Upper lobe of right lung (tissue), 1 donor: ENCODE measurements at regions not wholly inside any gene's neighbourhood (a gene's known extent, or its start where the extent isn't known, plus 50 kb on each side); places are given as distances from the start of the nearest gene placed in this dataset.

Experiments
- ATAC-seq: fragments of 200-7000 bp; cut with Tn5 transposase; one replicate; pipeline ENCODE4 v1.9.1; 2020; ENCODE audit warnings: mild to moderate bottlenecking, moderate library complexity
- DNase-seq: peaks from one replicate; pipeline ENCODE4 v3.0.0-alpha.2; 2020
- H3K27ac ChIP-seq: fragments of 200-600 bp; one replicate; pipeline ENCODE4 v1.8.0; 2022
- H3K27me3 ChIP-seq: fragments of 200-600 bp; one replicate; pipeline ENCODE4 v1.8.0; 2022; ENCODE audit warnings: mild to moderate bottlenecking
- H3K36me3 ChIP-seq: fragments of 200-600 bp; one replicate; pipeline ENCODE4 v1.8.0; 2022
- H3K4me1 ChIP-seq: fragments of 200-600 bp; one replicate; pipeline ENCODE4 v1.8.0; 2022
- H3K4me3 ChIP-seq: fragments of 200-600 bp; one replicate; pipeline ENCODE4 v1.8.0; 2022; ENCODE audit warnings: mild to moderate bottlenecking
- H3K9me3 ChIP-seq: fragments of 200-600 bp; one replicate; pipeline ENCODE4 v1.8.0; 2022
- intact Hi-C: fragments of 100-400 bp; cut with DNase I; formaldehyde crosslinking; loops from one replicate; pipeline ENCODE4 v1.11.0; 2022
- TF ChIP-seq, protein P1 (sequence below): fragments of 200-600 bp; IDR thresholded peaks from one replicate; pipeline ENCODE4 v1.8.0; 2022; ENCODE audit warnings: antibody characterized with exemption
- donor health status: DM: no; HTN: yes; CAD: no; lungs with severe emphysema.

DNA sequence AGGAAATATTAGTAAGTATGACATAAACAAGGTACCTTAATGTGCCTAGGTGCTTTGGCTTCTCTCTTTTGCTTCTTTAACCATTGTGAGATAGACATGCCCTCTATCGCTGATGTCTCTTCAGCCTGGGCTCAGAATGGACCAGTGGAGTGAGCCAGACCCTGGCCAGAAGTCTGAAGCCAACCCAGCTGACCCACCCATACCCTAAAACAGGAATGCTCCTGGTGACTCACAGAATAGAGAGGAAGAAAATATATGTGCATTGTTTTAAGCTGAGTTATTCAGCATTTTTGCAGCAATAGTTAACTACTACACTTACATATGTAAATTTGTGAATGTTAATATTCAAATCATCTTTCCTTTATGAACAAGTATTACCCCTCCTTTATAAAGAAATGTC is 167.5 kb upstream of the PCDH10 start:
- Histone ChIP-seq H3K27ac (no peak overlapping the region), H3K27me3 (no peaks in the 10 kb centered on the region), H3K9me3 (no peaks in the 10 kb centered on the region), H3K4me1 (no peaks in the 10 kb centered on the region), H3K36me3 (no peaks in the 10 kb centered on the region), H3K4me3 (no peak overlapping the region)
- ATAC-seq (no peak), DNase-seq (no peak)
- intact Hi-C loops = no loop called here
- TF ChIP-seq, protein P1, sequence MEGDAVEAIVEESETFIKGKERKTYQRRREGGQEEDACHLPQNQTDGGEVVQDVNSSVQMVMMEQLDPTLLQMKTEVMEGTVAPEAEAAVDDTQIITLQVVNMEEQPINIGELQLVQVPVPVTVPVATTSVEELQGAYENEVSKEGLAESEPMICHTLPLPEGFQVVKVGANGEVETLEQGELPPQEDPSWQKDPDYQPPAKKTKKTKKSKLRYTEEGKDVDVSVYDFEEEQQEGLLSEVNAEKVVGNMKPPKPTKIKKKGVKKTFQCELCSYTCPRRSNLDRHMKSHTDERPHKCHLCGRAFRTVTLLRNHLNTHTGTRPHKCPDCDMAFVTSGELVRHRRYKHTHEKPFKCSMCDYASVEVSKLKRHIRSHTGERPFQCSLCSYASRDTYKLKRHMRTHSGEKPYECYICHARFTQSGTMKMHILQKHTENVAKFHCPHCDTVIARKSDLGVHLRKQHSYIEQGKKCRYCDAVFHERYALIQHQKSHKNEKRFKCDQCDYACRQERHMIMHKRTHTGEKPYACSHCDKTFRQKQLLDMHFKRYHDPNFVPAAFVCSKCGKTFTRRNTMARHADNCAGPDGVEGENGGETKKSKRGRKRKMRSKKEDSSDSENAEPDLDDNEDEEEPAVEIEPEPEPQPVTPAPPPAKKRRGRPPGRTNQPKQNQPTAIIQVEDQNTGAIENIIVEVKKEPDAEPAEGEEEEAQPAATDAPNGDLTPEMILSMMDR = no peak

DNA sequence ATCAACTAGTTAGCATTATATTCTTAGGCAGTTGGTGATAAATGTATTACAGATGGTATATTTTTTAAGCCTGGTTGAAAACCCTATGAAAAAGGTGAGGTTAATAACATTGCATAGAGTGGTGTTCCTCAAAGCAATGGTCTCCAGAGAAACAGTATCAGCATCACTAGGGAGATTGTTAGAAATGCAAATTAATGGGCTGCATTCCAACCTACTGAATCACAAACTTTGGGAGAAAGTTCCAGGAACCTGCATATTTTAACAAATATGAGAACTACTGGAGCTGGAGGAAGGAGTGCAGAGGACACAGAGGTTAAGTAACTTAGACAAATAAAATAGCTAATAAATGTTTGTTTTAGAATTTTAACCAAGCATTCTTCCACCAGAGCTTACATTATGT is 166.9 kb upstream of the PCDH10 start:
- Histone ChIP-seq H3K4me3 (no peak overlapping the region), H3K36me3 (no peaks in the 10 kb centered on the region), H3K4me1 (no peaks in the 10 kb centered on the region), H3K9me3 (no peaks in the 10 kb centered on the region), H3K27ac (no peak overlapping the region), H3K27me3 (no peaks in the 10 kb centered on the region)
- intact Hi-C loops = no loop called here
- DNase-seq (no peak), ATAC-seq (no peak)
- TF ChIP-seq, protein P1 = no peak

DNA sequence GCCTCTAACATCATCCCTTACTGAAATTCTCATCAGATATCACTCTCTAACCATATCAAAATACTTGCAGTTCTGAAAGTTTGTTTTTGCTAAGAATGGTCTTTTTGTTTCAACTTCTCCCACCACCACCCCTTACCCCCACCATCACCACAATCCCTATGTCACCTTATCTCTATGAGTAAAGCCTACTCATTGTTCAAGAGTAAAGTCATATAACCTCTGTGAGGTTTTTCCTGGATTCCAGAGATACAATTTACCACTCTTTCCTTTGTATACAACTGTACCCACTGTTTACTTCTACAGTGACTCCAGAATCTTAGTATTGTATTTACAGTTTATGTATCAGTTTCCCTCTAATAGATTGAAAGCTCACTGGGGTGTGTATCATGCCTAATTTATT is 158.0 kb upstream of the PCDH10 start:
- intact Hi-C loops = no loop called here

DNA sequence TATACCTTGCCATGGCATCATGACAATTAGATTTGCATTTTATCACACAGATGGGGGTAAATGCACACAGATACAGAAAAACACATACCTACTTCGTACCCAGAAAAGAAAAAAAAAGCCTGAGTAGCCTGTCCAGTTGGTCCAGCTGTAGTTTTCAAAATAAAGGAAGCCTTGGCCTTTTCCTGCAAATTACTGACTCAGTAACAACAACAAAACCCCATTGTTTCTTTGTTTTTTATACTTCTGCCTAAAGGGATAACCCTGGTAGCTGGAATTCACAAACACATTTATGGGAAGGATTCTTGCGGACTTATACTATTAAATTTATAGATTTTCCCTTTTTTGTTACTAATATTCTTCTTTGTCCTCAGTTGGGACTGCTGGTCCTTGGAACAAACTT is 156.4 kb upstream of the PCDH10 start:
- no peaks in the 10 kb centered on the region for H3K4me1 ChIP-seq
- H3K4me3 ChIP-seq = no peak overlapping the region
- no peaks in the 10 kb centered on the region for H3K9me3 ChIP-seq
- no peak for DNase-seq
- ATAC-seq = no peak
- H3K36me3 ChIP-seq = no peaks in the 10 kb centered on the region
- TF ChIP-seq, protein P1 = no peak
- intact Hi-C loops = no loop called here
- H3K27me3 ChIP-seq = no peaks in the 10 kb centered on the region
- no peak overlapping the region for H3K27ac ChIP-seq

More for the DNA sequence above, 158.0 kb upstream of the PCDH10 start:
- TF ChIP-seq, protein P1 = no peak
- Histone ChIP-seq H3K4me3 (no peak overlapping the region), H3K9me3 (no peaks in the 10 kb centered on the region), H3K36me3 (no peaks in the 10 kb centered on the region), H3K27me3 (no peaks in the 10 kb centered on the region), H3K27ac (no peak overlapping the region), H3K4me1 (no peaks in the 10 kb centered on the region)
- ATAC-seq (no peak), DNase-seq (no peak)

DNA sequence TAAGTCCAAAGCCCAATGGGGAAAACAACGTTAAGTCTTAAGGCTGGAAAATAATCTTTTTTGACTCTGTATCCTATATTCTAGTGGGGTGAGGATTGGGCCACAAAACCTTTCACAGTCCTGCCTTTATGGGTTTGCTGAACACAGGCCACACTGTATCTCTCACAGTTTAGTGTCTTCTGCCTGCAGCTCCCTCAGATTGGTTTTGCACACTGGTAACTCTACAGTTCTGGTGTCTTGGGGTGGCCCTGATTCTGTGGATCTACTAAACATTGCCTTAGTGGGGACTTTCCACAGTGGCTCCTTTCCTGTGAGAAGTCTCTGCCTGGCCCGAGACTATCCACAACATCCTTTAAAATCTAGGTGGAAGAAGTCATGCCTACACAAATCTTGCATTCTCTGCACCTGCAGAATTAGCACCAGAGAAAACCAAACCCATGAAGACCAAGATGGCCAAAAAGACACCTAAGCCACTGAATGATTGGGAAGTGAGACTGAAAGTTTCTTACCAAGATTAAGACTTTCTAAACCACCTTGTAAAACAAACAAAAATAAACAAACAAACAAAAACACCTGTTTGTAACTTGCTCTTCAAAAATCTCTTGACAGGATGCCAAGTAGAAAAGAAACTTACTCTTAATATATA is 150.4 kb upstream of the PCDH10 start:
- ATAC-seq = no peak
- no peaks in the 10 kb centered on the region for H3K4me1 ChIP-seq
- H3K36me3 ChIP-seq = no peaks in the 10 kb centered on the region
- no peaks in the 10 kb centered on the region for H3K27me3 ChIP-seq
- DNase-seq = no peak
- no peak overlapping the region for H3K27ac ChIP-seq
- no peak overlapping the region for H3K4me3 ChIP-seq
- no peaks in the 10 kb centered on the region for H3K9me3 ChIP-seq
- intact Hi-C loops = no loop called here
- TF ChIP-seq, protein P1 = no peak

DNA sequence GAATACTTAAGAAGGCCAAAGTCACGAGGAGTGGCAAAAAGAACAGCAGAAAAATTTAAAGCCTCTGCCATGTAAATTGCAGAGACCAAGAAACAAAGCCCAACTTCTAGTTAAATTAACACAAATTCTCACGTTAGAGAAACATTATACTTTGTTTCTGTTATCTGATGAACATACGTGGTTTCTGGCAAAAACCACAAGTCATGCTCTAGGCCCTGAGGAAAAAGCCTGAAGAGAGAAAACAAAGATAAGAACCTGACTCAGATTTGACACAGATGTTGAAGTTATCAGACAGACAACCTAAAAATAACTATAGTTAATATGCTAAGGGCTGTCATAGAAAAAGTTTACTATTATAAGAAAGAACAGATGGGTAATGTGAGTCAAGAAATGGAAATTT is 149.1 kb upstream of the PCDH10 start:
- DNase-seq (no peak), ATAC-seq (no peak)
- no peaks in the 10 kb centered on the region for H3K9me3 ChIP-seq
- no peak overlapping the region for H3K4me3 ChIP-seq
- TF ChIP-seq, protein P1 = no peak
- no peaks in the 10 kb centered on the region for H3K27me3 ChIP-seq
- no peaks in the 10 kb centered on the region for H3K36me3 ChIP-seq
- no peak overlapping the region for H3K27ac ChIP-seq
- H3K4me1 ChIP-seq = no peaks in the 10 kb centered on the region
- intact Hi-C loops = no loop called here
